Gastrocnemius medialis (tissue), 4 donors: ENCODE measurements at regions not wholly inside any gene's neighbourhood (a gene's known extent, or its start where the extent isn't known, plus 50 kb on each side); places are given as distances from the start of the nearest gene placed in this dataset.
A peak's percentile ranks its signal among the peaks of the same experiment; 100 is the strongest.

ENCODE experiments used
- ATAC-seq, 2 donors: fragments of 150-250 bp; one replicate each; pipeline ENCODE4 v1.9.1; 2016
- DNase-seq, 2 donors: peaks; one replicate each; pipeline ENCODE4 v3.0.0-alpha.2; 2019
- H3K27ac ChIP-seq, 4 donors: fragments of 200-600 bp; sonication (generic); 1 replicate in 1 of 4; 2 replicates in 3 of 4; pipeline ENCODE4 v1.5.1; 2016 to 2018; ENCODE audit warnings: mild to moderate bottlenecking in 2 of 4, moderate library complexity in 1 of 4
- H3K27me3 ChIP-seq, 3 donors: fragments of 200-600 bp; sonication (generic) in 2 of 3; 1 replicate in 1 of 3; 2 replicates in 2 of 3; pipeline versions ENCODE4 v1.5.1 to v1.6.0; 2016 to 2019; ENCODE audit warnings: mild to moderate bottlenecking in 1 of 3, moderate library complexity in 1 of 3
- H3K36me3 ChIP-seq, 2 donors: fragments of 200-600 bp; sonication (generic) in 1 of 2; one replicate each; pipeline ENCODE4 v1.5.1; 2017 to 2018
- H3K4me1 ChIP-seq, 2 donors: fragments of 200-600 bp; sonication (generic) in 1 of 2; one replicate each; pipeline ENCODE4 v1.5.1; 2016 to 2017; ENCODE audit warnings: mild to moderate bottlenecking in 2 of 2
- H3K4me3 ChIP-seq, 4 donors: fragments of 200-600 bp; sonication (generic) in 3 of 4; 1 replicate in 1 of 4; 2 replicates in 3 of 4; pipeline ENCODE4 v1.5.1; 2016 to 2019; ENCODE audit warnings: mild to moderate bottlenecking in 2 of 4
- H3K9me3 ChIP-seq, 3 donors: fragments of 200-600 bp; sonication (generic) in 2 of 3; 1 replicate in 1 of 3; 2 replicates in 2 of 3; pipeline ENCODE4 v1.5.1; 2016 to 2019
- CTCF ChIP-seq, 5 experiments: fragments of 450-650 bp in 3 of 5; fragments of 200-600 bp in 2 of 5; sonication (generic) in 2 of 5; IDR thresholded peaks in 4 of 5; conservative IDR thresholded peaks in 1 of 5; 1 replicate in 4 of 5; 2 replicates in 1 of 5; pipeline ENCODE4 v1.5.1; 2016 to 2019; ENCODE audit warnings: antibody characterized with exemption in 5 of 5, mild to moderate bottlenecking in 3 of 5, moderate library complexity in 3 of 5
- POLR2A ChIP-seq, 2 donors: fragments of 450-650 bp; IDR thresholded peaks; one replicate each; pipeline ENCODE4 v1.6.1; 2017; ENCODE audit warnings: antibody characterized with exemption in 2 of 2, mild to moderate bottlenecking in 2 of 2, moderate library complexity in 2 of 2
- in situ Hi-C, 4 donors: fragments of 200-750 bp; cut with MboI; loops; one replicate each; pipeline versions ENCODE4 v1.15.0 to v1.8.0; 2017; ENCODE audit warnings: low sequenced_read_pairs in 4 of 4
- intact Hi-C: fragments of 100-400 bp; cut with DNase I; formaldehyde crosslinking; loops from one replicate; pipeline ENCODE4 v1.15.1; 2023; ENCODE audit warnings: low total_unique reads

- ATAC-seq, result no peak
- TF ChIP-seq CTCF (IDR thresholded peaks at IDR 0.05 in 4 of 5, conservative IDR thresholded peaks at IDR 0.05 in 1 of 5) (no peak), POLR2A (IDR thresholded peaks at IDR 0.05) (no peak)
- H3K4me1 ChIP-seq, result peaks cover 7 to 23% of the 10 kb centered on the region in 2 donors
- intact Hi-C loops, result no loop called here
- H3K36me3 ChIP-seq, result no peaks in the 10 kb centered on the region
- no peaks in the 10 kb centered on the region for H3K27me3 ChIP-seq
- no peak overlapping the region for H3K27ac ChIP-seq
- H3K4me3 ChIP-seq, result no peak overlapping the region
- in situ Hi-C loops, result no loop called here
- no peaks in the 10 kb centered on the region for H3K9me3 ChIP-seq
- no peak for DNase-seq
These were observed 110.1 kb downstream of the RPL27A start for GRCh38 chr11:8792710-8793109.

- TF ChIP-seq CTCF (IDR thresholded peaks at IDR 0.05 in 4 of 5, conservative IDR thresholded peaks at IDR 0.05 in 1 of 5) (no peak), POLR2A (IDR thresholded peaks at IDR 0.05) (no peak)
- Histone ChIP-seq H3K27me3 (no peaks in the 10 kb centered on the region), H3K36me3 (no peaks in the 10 kb centered on the region), H3K4me1 (peaks cover 7 to 23% of the 10 kb centered on the region in 2 donors), H3K9me3 (no peaks in the 10 kb centered on the region), H3K27ac (no peak overlapping the region), H3K4me3 (no peak overlapping the region)
- DNase-seq, result no peak
- in situ Hi-C loops, result no loop called here
- intact Hi-C loops, result no loop called here
- ATAC-seq, result no peak
These were observed 110.7 kb downstream of the RPL27A start for GRCh38 chr11:8793114-8793777.

- no peaks in the 10 kb centered on the region for H3K27me3 ChIP-seq
- H3K4me1 ChIP-seq, result peaks cover 11 to 24% of the 10 kb centered on the region in 2 donors
- in situ Hi-C loops (no loop called here), intact Hi-C loops (no loop called here)
- ATAC-seq, result no peak
- no peak for DNase-seq
- no peaks in the 10 kb centered on the region for H3K9me3 ChIP-seq
- peak overlapping the region in 1 of 4 donors; percentile 16 for H3K27ac ChIP-seq
- TF ChIP-seq POLR2A (IDR thresholded peaks at IDR 0.05), result no peak
- no peak for TF ChIP-seq CTCF (IDR thresholded peaks at IDR 0.05 in 4 of 5, conservative IDR thresholded peaks at IDR 0.05 in 1 of 5)
- H3K4me3 ChIP-seq, result no peak overlapping the region
- no peaks in the 10 kb centered on the region for H3K36me3 ChIP-seq
These were observed 111.5 kb downstream of the RPL27A start for GRCh38 chr11:8794126-8794525.

- no peak overlapping the region for H3K4me3 ChIP-seq
- TF ChIP-seq CTCF (IDR thresholded peaks at IDR 0.05 in 4 of 5, conservative IDR thresholded peaks at IDR 0.05 in 1 of 5) (peak in 1 of 5 experiments; percentile 28), POLR2A (IDR thresholded peaks at IDR 0.05) (no peak)
- ATAC-seq (peak in 1 of 2 donors; percentile 21), DNase-seq (no peak)
- no peaks in the 10 kb centered on the region for H3K9me3 ChIP-seq
- H3K27ac ChIP-seq, result peak overlapping the region in 1 of 4 donors; percentile 22
- H3K27me3 ChIP-seq, result no peaks in the 10 kb centered on the region
- H3K4me1 ChIP-seq, result peaks cover 13 to 30% of the 10 kb centered on the region in 2 donors
- H3K36me3 ChIP-seq, result no peaks in the 10 kb centered on the region
- intact Hi-C loops (no loop called here), in situ Hi-C loops (no loop called here)
These were observed 112.1 kb downstream of the RPL27A start for GRCh38 chr11:8794677-8795103.

GRCh38 chr11:8796941-8797340, 114.0 kb upstream of the AKIP1 start:
- no peak overlapping the region for H3K27ac ChIP-seq
- ATAC-seq (no peak), DNase-seq (no peak)
- no peaks in the 10 kb centered on the region for H3K36me3 ChIP-seq
- in situ Hi-C loops (no loop called here), intact Hi-C loops (no loop called here)
- H3K9me3 ChIP-seq, result no peaks in the 10 kb centered on the region
- no peak overlapping the region for H3K4me3 ChIP-seq
- TF ChIP-seq CTCF (IDR thresholded peaks at IDR 0.05 in 4 of 5, conservative IDR thresholded peaks at IDR 0.05 in 1 of 5) (no peak), POLR2A (IDR thresholded peaks at IDR 0.05) (no peak)
- no peaks in the 10 kb centered on the region for H3K27me3 ChIP-seq
- H3K4me1 ChIP-seq, result peaks cover 13 to 30% of the 10 kb centered on the region in 2 donors
